GM10266 (cell line): ENCODE measurements at regions not wholly inside any gene's neighbourhood (a gene's known extent, or its start where the extent isn't known, plus 50 kb on each side); places are given as distances from the start of the nearest gene placed in this dataset.

Experiments
- DNase-seq: peaks from one replicate; pipeline ENCODE4 v3.0.0; 2012; ENCODE audit errors: extremely low spot score
- TF ChIP-seq, protein P1 (sequence below): IDR thresholded peaks from 2 replicates; pipeline ENCODE4 v1.5.1; 2012; ENCODE audit warnings: mild to moderate bottlenecking, low read depth; ENCODE audit not compliant: control insufficient read depth, insufficient read depth; ENCODE audit errors: missing control alignments

DNA sequence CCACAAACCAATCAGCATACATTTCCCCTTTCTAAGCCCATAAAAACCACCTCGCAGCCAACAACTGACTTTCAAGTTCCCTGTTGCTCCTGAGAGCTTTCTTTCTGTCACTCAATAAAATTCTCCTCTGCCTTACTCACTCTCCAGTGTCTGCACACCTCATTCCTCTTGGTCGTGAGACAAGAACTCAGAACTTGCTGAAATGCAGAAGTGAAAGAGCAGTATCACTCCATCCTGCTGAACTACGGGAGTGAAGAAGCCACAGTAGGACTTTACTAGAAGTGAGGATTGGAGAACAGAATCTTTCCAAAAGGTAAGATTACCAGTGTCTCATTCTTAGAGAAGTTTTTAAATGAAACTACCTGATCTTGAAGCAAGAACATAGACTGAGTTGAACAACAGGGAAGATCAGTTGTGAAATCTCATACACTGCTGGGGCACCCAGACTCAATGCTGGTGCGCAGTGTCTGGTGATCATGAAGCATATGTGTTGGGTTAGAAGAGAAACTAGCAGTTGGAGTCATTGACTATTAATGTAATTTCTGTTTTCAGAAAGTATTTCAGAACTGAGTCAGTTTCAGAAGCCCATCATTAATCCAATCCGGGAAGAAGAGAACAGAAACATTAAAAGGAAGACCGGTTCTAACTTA is 726.9 kb upstream of the TMPRSS15 start:
- DNase-seq: no peak

DNA sequence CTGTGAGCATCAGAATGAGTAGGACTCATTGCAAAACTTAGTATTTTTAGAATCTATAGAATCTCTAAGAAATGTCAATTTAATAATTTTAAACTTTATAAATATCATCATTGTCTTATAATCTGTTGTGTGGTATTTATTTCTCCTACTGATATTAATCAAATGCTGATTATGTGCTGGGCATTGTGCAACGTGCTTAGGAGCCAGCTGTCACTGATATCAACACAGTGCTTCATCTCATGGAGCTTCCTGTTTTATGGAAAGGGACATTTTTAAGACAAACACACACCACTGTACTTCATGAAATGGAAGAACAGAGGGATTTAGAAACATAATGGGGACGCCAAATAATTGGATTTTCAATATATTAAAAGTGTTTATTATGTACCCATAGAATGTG is 737.9 kb upstream of the TMPRSS15 start:
- TF ChIP-seq, protein P1, sequence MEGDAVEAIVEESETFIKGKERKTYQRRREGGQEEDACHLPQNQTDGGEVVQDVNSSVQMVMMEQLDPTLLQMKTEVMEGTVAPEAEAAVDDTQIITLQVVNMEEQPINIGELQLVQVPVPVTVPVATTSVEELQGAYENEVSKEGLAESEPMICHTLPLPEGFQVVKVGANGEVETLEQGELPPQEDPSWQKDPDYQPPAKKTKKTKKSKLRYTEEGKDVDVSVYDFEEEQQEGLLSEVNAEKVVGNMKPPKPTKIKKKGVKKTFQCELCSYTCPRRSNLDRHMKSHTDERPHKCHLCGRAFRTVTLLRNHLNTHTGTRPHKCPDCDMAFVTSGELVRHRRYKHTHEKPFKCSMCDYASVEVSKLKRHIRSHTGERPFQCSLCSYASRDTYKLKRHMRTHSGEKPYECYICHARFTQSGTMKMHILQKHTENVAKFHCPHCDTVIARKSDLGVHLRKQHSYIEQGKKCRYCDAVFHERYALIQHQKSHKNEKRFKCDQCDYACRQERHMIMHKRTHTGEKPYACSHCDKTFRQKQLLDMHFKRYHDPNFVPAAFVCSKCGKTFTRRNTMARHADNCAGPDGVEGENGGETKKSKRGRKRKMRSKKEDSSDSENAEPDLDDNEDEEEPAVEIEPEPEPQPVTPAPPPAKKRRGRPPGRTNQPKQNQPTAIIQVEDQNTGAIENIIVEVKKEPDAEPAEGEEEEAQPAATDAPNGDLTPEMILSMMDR: no peak

More for the DNA sequence above, 726.9 kb upstream of the TMPRSS15 start:
- TF ChIP-seq, protein P1: no peak

DNA sequence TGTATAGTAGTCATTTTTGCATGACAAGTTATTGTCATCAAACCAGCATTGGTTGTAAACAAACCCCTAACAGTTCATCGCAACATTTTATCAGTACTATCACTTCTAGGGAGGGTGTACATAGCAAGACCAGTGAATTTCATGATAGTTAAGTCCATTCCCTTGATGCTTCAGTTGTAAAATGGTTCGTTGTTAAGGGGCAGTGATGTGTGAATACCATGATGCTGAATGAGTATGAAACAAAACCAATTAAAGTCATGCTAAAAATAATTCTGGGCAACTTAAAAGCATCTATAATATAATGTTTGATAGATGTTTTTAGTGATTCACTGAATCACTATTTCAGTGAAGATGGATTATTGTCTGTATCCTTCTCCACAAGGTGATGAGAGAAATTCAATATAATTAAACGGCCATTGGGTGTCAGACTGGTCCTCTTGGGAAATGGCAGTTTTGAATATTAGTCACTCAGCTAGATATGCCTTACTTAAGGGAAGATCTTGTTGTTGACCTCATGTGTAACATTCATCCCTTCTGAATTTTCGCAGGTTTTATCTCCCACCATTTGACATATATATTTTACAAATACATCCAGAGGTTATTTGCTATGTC is 742.2 kb upstream of the TMPRSS15 start:
- no peak for DNase-seq
- TF ChIP-seq, protein P1: no peak

More for the DNA sequence above, 737.9 kb upstream of the TMPRSS15 start:
- no peak for DNase-seq

DNA sequence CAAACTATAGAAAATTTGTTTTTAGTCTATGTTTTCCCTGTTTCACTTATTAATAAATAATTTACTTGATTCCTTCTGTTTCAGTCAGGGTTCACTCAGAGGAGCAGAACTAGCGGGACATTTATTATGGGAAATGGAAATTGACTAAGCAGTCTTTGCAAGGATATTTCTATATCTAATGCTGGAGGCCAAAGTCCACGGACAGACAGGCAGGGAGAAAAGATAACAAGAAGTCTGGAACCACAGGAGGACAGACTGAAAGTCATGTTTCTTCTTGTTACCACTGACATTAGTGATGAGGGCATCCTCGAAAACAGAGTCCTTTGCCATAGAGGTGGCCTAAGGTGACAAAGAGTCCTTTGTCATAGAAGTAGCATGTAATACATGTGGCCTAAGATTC is 744.5 kb upstream of the TMPRSS15 start:
- no peak for DNase-seq
- TF ChIP-seq, protein P1: no peak

DNA sequence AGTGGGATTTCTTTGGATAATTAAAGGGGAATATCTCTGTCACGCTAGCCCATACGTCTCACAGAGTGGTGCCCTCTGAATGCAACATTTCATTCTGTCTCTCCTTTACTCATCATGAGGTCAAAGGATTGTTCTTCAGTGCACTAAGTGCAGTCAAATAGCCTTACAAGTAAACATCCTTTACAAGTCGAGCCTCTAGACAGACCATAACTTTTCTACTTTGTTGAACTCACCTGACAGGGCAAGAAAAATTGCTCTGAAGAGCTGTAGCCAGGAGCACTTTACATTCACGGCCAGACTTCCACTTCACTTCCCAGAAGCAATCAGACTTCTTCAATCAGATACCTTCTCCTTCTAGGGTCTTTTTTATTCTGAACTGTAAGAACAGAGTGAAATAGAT is 768.0 kb upstream of the TMPRSS15 start:
- DNase-seq: no peak
- TF ChIP-seq, protein P1: no peak

DNA sequence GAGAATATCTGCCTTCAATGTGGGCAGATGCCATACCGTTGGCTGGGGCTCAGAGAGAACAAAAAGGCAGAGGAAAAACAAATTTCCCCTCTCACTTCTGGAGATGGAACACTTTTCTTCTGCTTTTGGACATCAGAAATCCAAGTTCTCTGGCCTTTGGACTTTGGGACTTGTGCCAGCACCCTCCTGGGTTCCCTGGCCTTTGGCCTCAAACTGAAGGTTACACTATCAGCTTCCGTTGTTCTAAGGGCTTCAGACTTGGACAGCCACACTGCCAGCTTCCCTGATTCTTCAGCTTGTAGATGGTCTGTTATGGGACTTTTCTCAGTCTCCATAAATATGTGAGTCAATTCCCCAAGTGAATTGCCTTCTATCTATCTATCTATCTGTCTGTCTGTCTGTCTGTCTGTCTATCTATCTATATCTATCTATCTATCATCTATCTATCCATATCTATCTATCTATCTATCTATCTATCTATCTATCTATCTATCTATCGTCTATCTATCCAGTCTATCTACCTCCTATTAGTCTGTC is 778.1 kb upstream of the TMPRSS15 start:
- no peak for DNase-seq
- TF ChIP-seq, protein P1: no peak

DNA sequence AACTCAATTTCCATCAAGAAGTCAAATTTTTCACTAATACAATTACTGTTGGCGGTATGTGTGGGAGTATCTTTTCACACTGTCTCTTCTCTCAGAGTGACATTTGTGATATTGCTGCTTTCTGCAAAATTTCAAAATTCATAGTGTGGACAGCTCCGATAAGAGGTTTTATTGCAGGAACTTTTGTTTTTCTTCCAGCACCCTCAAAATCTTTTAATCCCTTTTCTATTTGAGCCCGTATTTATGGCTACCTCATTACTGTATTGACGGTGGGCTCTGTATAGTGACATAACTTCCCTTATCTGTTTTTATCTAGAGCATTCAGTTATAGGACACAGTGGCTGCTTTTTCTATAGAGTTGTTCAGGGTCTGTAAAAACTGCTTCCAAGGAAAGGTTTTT is 794.4 kb upstream of the TMPRSS15 start:
- TF ChIP-seq, protein P1: no peak
- DNase-seq: no peak
